Fibroblast of villous mesenchyme (primary cell): ENCODE measurements at regions not wholly inside any gene's neighbourhood (a gene's known extent, or its start where the extent isn't known, plus 50 kb on each side); places are given as distances from the start of the nearest gene placed in this dataset.

Source experiments
- DNase-seq: peaks from one replicate; pipeline ENCODE4 v3.0.0-alpha.2; 2010; ENCODE audit warnings: low read depth
- H3K4me3 ChIP-seq: 2 replicates; pipeline ENCODE4 v1.5.1; 2011; ENCODE audit warnings: low read depth, mild to moderate bottlenecking, low read length
- CTCF ChIP-seq: IDR thresholded peaks from 2 replicates; pipeline ENCODE4 v1.5.1; 2012; ENCODE audit warnings: low read depth, mild to moderate bottlenecking, low read length; ENCODE audit not compliant: insufficient read depth

- no peak for DNase-seq
- no peak for TF ChIP-seq CTCF
- H3K4me3 ChIP-seq = no peak overlapping the region
Observed at GRCh38 chr14:71179066-71179465, 271.8 kb downstream of the PCNX1 start.

- H3K4me3 ChIP-seq = no peak overlapping the region
- no peak for TF ChIP-seq CTCF
- no peak for DNase-seq
Observed at GRCh38 chr14:71180397-71180796, 273.1 kb downstream of the PCNX1 start.

GRCh38 chr14:71181215-71182003 is 274.1 kb downstream of the PCNX1 start:
- peak; percentile 35 for DNase-seq
- no peak for TF ChIP-seq CTCF
- no peak overlapping the region for H3K4me3 ChIP-seq

GRCh38 chr14:71183876-71184689 is 276.8 kb downstream of the PCNX1 start:
- DNase-seq = no peak
- no peak overlapping the region for H3K4me3 ChIP-seq
- TF ChIP-seq CTCF = no peak

- no peak for DNase-seq
- no peak for TF ChIP-seq CTCF
- H3K4me3 ChIP-seq = no peak overlapping the region
Observed at GRCh38 chr14:71185637-71186036, 278.4 kb downstream of the PCNX1 start.

- DNase-seq = no peak
Observed at GRCh38 chr14:71187633-71188356, 280.5 kb downstream of the PCNX1 start.

More at GRCh38 chr14:71187633-71188356, 280.5 kb downstream of the PCNX1 start:
- TF ChIP-seq CTCF = no peak
- no peak overlapping the region for H3K4me3 ChIP-seq
